Fibroblast of skin of left quadriceps (primary cell): ENCODE measurements at regions not wholly inside any gene's neighbourhood (a gene's known extent, or its start where the extent isn't known, plus 50 kb on each side); places are given as distances from the start of the nearest gene placed in this dataset.
"Not testable (repeated sequence)": the region's sequence is repeated elsewhere in the genome, so short reads cannot be mapped to it uniquely, and the experiment has no call there.

ENCODE experiments used
- DNase-seq, 2 experiments: peaks; one replicate each; pipeline ENCODE4 v3.0.0-alpha.2; 2013; ENCODE audit warnings: low read depth in 2 of 2

GRCh38 chr5:174482607-174483024, 241.8 kb upstream of the MSX2 start:
- DNase-seq: no peak

GRCh38 chr5:174483411-174483810, 241.0 kb upstream of the MSX2 start:
- no peak for DNase-seq

- no peak for DNase-seq
These were observed 235.2 kb upstream of the MSX2 start for GRCh38 chr5:174489215-174489614.

DNA sequence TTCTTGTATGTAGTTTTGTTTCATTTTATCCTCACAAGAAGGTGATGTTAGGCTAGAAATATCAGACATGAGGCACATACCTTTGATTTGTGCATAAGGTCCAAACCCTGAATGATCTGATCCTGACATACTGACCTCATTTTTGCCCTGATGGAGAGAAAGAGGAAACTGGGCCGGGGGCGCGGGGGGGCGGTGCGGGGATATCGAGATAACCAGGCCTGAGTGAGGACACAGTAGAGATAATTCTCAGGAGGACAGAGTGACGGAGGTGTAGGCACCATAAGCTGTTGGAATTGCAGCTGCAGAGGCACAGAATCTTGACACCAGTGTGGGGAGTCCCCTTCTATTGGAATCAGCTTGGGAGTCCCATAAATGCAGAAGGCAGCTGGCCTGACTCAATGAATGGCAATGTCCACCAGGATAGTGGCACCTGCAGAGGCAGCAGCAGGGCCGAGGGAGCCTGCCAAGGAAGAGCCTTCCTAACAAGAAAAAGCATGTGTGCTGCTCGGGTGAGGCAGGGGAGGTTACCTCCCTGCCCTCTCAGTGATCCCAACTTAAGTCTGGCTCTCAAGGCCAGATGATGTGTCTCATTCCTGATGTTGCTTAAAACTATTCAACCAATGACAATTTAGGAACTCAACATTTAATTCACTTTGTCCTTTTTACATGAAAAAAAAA, 234.3 kb upstream of the MSX2 start:
- DNase-seq: no peak

DNA sequence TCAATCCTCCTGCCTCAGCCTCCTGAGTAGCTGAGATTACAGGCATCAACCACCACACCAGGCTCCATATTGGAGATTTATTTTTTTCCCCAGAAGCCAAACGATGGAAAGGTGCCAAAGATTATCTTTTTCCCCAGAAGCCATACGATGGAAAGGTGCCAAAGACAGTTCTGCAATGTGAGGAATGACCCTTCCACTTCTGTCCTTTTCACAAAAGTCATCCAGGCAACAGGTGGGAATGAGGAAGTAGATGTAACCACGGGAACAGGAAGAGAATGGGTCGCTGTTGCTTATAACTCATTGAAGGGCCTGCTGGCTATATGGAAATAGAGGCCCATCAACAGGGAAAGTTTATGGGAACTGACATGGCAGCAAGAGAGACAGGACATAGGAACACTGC, 233.7 kb upstream of the MSX2 start:
- DNase-seq: no peak

DNA sequence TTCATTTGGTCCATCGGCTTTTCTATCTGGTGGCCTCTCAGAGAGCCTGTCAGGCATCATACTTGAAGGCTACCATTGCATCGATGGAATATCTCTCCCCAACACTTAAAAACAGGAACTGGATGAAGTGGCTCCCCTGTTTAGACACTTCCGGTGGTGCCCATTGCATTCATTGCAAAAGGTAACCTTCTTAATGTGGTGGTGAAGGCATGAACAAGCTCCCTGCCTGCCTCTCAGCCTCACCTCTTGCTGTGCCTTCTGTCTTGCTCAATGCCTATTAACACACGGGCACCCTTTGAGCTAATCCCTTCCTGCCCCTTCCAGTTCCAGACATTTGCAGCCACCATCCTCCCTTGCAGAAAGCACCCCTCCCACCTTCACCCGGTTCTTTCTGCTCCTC, 233.1 kb upstream of the MSX2 start:
- DNase-seq: no peak

DNA sequence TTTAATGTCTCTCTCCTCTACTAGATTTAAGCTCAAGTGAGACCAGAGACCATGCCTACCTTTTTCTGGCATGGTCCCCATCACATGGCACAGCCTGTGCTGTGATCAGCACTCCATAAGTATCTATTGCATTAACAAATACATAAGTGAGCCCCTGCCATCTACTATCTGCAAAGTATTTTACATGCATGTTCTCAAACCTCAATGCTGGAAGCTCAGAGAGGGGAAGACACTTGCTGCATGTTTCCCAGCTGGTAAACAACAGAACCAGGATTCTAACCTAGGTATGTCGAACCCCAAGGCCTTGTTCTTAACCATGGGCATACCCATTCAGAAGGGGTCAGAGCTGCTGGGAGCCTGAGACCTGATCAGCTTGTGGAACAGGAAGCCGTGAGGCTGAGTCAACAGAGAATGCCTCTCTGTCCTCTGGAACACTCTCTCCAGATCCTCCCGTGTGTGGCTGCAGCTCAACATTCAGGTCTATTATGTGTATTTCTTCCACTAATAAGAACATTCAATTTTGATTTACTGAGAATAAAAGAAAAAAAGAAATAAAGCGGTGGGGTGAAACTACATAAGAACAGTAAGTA, 232.5 kb upstream of the MSX2 start:
- no peak for DNase-seq

DNA sequence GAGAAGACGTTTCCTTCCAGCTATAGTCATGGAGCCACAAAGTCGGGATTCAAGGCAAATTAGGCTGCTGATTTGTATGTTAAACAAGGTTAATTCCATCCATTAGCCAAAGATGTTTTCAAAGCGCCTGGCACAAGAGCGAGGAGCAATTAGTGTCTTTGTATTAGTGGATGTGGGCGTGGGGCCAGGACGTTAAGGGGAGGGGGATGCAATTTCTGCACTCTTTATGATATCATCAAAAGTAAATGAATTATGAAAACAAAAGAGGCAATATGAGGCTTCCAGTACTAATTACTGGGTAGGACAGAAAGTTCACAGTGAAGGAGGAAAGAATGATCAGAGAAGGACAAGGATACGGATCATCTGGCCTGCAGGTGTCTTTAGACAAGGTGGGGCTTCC, 230.9 kb upstream of the MSX2 start:
- DNase-seq: no peak

- DNase-seq: not testable (repeated sequence)
These were observed 226.4 kb upstream of the MSX2 start for GRCh38 chr5:174497939-174498338.

- not testable (repeated sequence) for DNase-seq
These were observed 225.8 kb upstream of the MSX2 start for GRCh38 chr5:174498575-174498974.

DNA sequence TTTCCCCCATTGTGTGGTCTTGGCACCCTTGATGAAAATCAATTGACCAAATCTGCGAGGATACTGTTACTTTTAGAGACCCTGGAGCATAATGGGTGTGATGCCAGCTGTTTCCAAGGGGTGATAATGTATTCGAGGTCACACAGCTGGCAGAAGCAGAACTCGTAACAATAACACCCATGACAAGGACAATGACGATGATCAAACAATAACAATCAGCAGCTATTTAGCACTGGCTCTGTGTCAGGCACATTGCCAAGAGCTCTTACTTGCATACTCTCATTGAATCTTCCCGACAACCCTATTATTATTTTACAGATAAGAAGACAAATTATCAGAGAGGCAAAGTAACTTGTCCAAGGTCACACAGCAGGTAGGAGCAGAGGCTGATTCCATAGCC, 223.7 kb upstream of the MSX2 start:
- no peak for DNase-seq

DNA sequence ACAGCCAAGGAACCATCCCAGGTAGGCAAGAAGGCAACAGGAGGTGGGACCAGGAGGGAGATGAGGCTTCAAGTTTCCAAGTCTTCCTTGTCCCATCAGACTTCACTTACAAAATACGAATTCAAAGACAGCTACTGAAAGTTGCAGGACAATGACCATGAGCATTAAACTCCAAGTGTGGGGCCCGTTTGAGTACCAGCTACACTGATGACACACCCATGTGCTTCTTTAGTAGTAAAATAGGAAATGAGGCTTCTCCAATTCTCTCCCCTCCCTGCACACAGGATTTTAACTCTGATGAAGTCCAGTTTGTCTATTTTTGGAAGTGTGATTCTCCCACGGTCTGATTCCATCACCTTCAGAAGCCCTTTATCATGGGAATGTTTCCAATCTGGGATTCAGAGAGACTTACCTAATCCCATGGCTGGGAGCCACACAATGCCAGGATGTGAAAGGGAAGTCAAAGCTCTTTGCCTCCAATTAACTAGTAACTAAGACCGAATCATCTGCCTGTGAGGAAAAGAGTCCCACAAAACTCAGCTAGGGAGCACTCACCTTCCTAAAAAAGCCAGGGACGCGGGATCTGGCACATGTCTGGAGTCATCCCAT, 222.8 kb upstream of the MSX2 start:
- DNase-seq: no peak

- DNase-seq: no peak
These were observed 221.3 kb upstream of the MSX2 start for GRCh38 chr5:174503086-174503460.

GRCh38 chr5:174503461-174504265, 220.7 kb upstream of the MSX2 start:
- peak; percentile 60 to 67 for DNase-seq

DNA sequence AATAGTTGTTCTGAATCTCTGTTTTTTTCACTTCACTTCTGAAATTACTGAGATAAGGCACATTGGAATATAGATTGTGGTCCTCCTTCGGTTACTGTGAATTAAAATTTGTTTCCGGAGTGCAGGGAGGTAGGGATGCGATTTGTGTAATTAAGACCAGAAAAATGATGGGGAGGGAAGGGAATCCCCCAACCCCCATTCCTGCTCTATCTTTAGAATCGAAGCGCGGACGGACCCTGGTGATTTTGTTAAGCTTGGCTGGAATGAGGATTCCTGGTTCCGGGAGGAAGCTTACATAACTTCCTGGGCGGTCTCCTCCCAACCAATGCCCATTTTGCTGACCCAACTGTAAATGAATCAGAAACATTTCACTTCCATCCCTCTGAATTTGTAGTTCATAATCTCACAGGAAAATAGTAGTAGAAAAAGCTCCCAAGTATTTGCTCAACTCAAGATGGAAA, 220.1 kb upstream of the MSX2 start:
- no peak for DNase-seq

DNA sequence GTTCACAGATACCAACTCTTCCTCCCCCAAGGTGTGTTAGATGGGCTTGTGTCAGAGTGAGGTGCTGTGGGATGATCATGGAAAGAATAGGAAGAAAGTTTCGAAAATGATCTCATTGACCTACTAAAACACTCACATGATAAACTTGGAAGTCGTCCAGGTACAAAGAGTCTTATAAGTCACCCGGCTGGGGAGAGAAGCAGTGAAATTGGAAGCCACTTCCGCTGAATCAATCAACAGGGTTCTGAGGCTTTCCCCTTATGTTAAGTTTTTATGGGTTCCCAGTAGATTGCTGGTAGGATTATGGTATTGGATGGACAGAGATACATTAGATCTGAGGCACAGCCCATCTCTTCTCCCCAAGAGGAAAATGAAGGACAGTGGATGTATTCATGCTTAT, 218.8 kb upstream of the MSX2 start:
- DNase-seq: peak in 1 of 2 experiments; percentile 7

DNA sequence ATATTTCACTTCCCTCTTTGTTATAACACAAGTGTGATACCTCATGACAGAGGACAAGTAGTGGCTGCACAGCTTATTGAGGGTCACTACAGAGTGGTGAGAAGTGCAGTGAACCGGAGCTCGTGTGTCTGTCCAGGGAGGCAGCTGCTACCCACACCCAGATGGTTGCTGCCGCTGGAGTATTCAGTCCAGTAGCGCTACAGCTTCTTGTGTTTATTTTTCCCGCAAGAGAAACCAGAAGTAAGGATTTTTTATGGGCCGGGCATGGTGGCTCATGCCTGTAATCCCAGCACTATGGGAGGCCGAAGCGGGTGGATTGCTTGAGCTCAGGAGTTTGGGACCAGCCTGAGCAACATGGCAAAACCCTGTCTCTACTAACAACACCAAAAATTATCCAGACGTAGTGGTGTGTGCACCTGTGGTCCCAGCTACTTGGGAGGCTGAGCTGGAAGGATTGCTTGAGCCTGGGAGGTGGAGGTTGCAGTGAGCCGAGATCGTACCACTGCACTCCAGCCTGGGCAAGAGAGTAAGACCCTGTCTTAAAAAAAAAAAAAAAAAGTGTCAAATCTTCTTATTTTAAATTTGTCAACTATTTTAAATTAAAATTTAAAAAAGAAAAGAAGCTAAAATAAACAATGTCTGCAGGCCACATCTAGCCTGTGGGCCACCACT, 213.5 kb upstream of the MSX2 start:
- DNase-seq: not testable (repeated sequence)

GRCh38 chr5:174511714-174512253, 212.6 kb upstream of the MSX2 start:
- DNase-seq: no peak

GRCh38 chr5:174514325-174514724, 210.1 kb upstream of the MSX2 start:
- no peak for DNase-seq

GRCh38 chr5:174514983-174515394, 209.4 kb upstream of the MSX2 start:
- DNase-seq: no peak

DNA sequence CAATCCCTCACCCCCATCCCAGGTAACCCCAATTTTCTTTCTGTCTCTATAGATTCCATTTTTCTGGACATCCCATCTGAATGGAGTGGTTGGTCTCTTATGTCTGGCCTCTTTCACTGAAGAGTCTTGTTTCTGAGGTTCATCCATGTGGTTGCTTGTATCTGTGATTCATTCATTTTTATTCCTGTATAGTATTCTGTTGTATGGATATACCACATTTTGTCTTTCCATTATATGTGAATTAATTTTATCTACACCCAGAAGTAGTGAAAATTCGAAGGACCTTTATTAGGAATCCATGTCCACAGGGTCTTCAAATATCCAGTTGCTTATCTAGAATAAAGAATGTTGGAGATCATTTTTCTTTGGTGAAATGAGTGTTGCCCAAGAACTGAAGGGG, 207.6 kb upstream of the MSX2 start:
- DNase-seq: no peak

DNA sequence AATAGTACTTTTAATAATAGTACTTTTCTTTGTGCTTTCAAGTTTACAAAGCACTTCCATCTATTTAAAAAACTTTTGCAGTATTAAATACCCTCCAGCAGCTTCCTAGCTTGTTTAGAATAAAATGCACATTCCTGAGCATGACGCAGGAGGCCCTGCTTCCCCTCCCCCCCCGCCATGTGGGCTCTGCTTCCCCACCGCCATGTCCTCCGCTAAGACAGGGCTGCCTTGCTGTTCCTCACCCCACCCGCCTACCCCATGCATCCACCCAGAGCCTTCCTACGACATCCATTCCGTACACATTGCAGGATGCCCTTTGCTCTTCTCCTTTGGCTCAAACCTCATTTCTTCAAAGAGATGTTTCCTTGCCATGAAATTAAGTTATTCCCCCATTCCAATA, 205.9 kb upstream of the MSX2 start:
- DNase-seq: no peak
